SK-N-SH (cell line): ENCODE measurements at regions not wholly inside any gene's neighbourhood (a gene's known extent, or its start where the extent isn't known, plus 50 kb on each side); places are given as distances from the start of the nearest gene placed in this dataset.

Experiments used
- CTCF ChIA-PET: fragments of 300-600, 350-600 bp; formaldehyde crosslinking; extraction: SDS; loops from one replicate; lab custom pipeline; 2021; lab: Yijun Ruan, JAX
- POLR2A ChIA-PET: fragments of 350-600 bp; sonication (Branson Sonifier 250); formaldehyde crosslinking; extraction: SDS; loops from one replicate; lab custom pipeline; 2020; ENCODE audit warnings: antibody characterized with exemption, inconsistent platforms; lab: Yijun Ruan, JAX
- DNase-seq: peaks from one replicate; pipeline ENCODE4 v3.0.0; 2012
- H2AFZ ChIP-seq: fragments of 200-600 bp; sonication (generic); 2 replicates; pipeline ENCODE4 v1.8.1; 2016; ENCODE audit warnings: antibody characterized with exemption, mild to moderate bottlenecking, low read depth
- H3F3A ChIP-seq: fragments of 200-600 bp; sonication (generic); replicated peaks from 2 replicates; pipeline ENCODE3; 2016; ENCODE audit warnings: antibody characterized with exemption, mild to moderate bottlenecking; ENCODE audit not compliant: insufficient read depth
- H3K27ac ChIP-seq, 2 experiments: fragments of 200-500 bp in 1 of 2; fragments of 200-600 bp in 1 of 2; sonication (Bioruptor generic) in 1 of 2; sonication (generic), shearing (Covaris generic) in 1 of 2; 2 replicates each; pipeline versions ENCODE4 v1.5.1 to v1.6.1; 2014 to 2016; ENCODE audit warnings: low read depth in 2 of 2, inconsistent platforms in 1 of 2, low read length in 1 of 2, mild to moderate bottlenecking in 1 of 2, mixed read lengths in 1 of 2
- H3K27me3 ChIP-seq: fragments of 200-600 bp; sonication (generic), shearing (Covaris generic); 2 replicates; pipeline ENCODE4 v1.6.1; 2016; ENCODE audit warnings: mixed run types; ENCODE audit not compliant: insufficient read depth
- H3K36me3 ChIP-seq, 2 experiments: fragments of 200-500 bp in 1 of 2; fragments of 200-600 bp in 1 of 2; sonication (Bioruptor generic) in 1 of 2; sonication (generic) in 1 of 2; replicated peaks in 1 of 2; 2 replicates each; pipeline versions ENCODE3 to v1.5.1; 2014 to 2016; ENCODE audit warnings: low read length in 1 of 2, mild to moderate bottlenecking in 1 of 2; ENCODE audit not compliant: insufficient read depth in 2 of 2, control insufficient read depth in 1 of 2
- H3K4me1 ChIP-seq, 2 experiments: fragments of 200-500 bp in 1 of 2; fragments of 200-600 bp in 1 of 2; sonication (Bioruptor generic) in 1 of 2; sonication (generic), shearing (Covaris generic) in 1 of 2; 2 replicates each; pipeline versions ENCODE4 v1.5.1 to v1.6.1; 2014 to 2016; ENCODE audit warnings: low read depth in 1 of 2, low read length in 1 of 2, mixed run types in 1 of 2; ENCODE audit not compliant: insufficient read depth in 2 of 2, control insufficient read depth in 1 of 2
- H3K4me2 ChIP-seq: fragments of 200-600 bp; sonication (generic), shearing (Covaris generic); 2 replicates; pipeline ENCODE4 v1.6.1; 2017; ENCODE audit warnings: mixed run types
- H3K4me3 ChIP-seq, 2 experiments: fragments of 200-500 bp in 1 of 2; fragments of 200-600 bp in 1 of 2; sonication (Bioruptor generic) in 1 of 2; sonication (generic), shearing (Covaris generic) in 1 of 2; 2 replicates each; pipeline versions ENCODE4 v1.5.1 to v1.8.1; 2014 to 2016; ENCODE audit warnings: low read depth in 2 of 2, inconsistent platforms in 1 of 2, low read length in 1 of 2, mild to moderate bottlenecking in 1 of 2, mixed read lengths in 1 of 2, moderate library complexity in 1 of 2
- H3K79me2 ChIP-seq: fragments of 200-600 bp; sonication (generic); 2 replicates; pipeline ENCODE4 v1.8.1; 2017; ENCODE audit warnings: mild to moderate bottlenecking; ENCODE audit not compliant: insufficient read depth
- H3K9ac ChIP-seq: fragments of 200-600 bp; sonication (generic); 2 replicates; pipeline ENCODE4 v1.6.1; 2017; ENCODE audit warnings: mixed run types
- H3K9me2 ChIP-seq: fragments of 200-600 bp; sonication (generic); 2 replicates; pipeline ENCODE4 v1.6.1; 2017; ENCODE audit warnings: mixed run types
- H3K9me3 ChIP-seq: fragments of 200-600 bp; sonication (generic); 2 replicates; pipeline ENCODE4 v1.6.1; 2017; ENCODE audit warnings: mixed run types, mild to moderate bottlenecking, moderate library complexity
- H4K20me1 ChIP-seq: fragments of 200-600 bp; sonication (generic); 2 replicates; pipeline ENCODE4 v1.6.1; 2017; ENCODE audit warnings: mild to moderate bottlenecking, mixed run types; ENCODE audit not compliant: insufficient read depth
- CHD2 ChIP-seq: fragments of 150-350 bp; IDR thresholded peaks from 2 replicates; pipeline ENCODE4 v1.6.1; 2018; ENCODE audit warnings: low read length; ENCODE audit not compliant: partially characterized antibody
- ELF1 ChIP-seq: IDR thresholded peaks from 2 replicates; pipeline ENCODE4 v1.4.0; 2012
- EP300 ChIP-seq, 2 experiments: IDR thresholded peaks; 2 replicates each; pipeline versions ENCODE4 v1.4.0 to v1.6.1; 2012; ENCODE audit warnings: borderline replicate concordance in 1 of 2, low read depth in 1 of 2, low read length in 1 of 2
- EZH2phosphoT487 ChIP-seq: fragments of 200-600 bp; sonication (generic); IDR thresholded peaks from 2 replicates; pipeline ENCODE4 v1.6.1; 2017; ENCODE audit warnings: low read depth, mixed run types, mild to moderate bottlenecking, antibody characterized with exemption, moderate library complexity, borderline replicate concordance
- FOSL2 ChIP-seq: IDR thresholded peaks from 2 replicates; pipeline ENCODE4 v1.4.0; 2012; ENCODE audit warnings: low read depth, mild to moderate bottlenecking, moderate library complexity, borderline replicate concordance
- FOXJ3 ChIP-seq: sonication (generic); formaldehyde crosslinking; IDR thresholded peaks from 2 replicates; pipeline ENCODE4 v1.5.1; 2020; ENCODE audit warnings: mild to moderate bottlenecking, missing genetic modification reagents
- GABPA ChIP-seq: IDR thresholded peaks from 2 replicates; pipeline ENCODE4 v1.4.0; 2012; ENCODE audit warnings: low read depth, mild to moderate bottlenecking
- MAX ChIP-seq: IDR thresholded peaks from 2 replicates; pipeline ENCODE4 v1.4.0; 2012; ENCODE audit warnings: low read depth
- MEF2A ChIP-seq: IDR thresholded peaks from 2 replicates; pipeline ENCODE4 v1.4.0; 2012; ENCODE audit warnings: low read depth, borderline replicate concordance
- NFIC ChIP-seq: IDR thresholded peaks from 2 replicates; pipeline ENCODE4 v1.4.0; 2012; ENCODE audit warnings: borderline replicate concordance
- PBX3 ChIP-seq: IDR thresholded peaks from 2 replicates; pipeline ENCODE4; 2012
- RCOR1 ChIP-seq: fragments of 150-350 bp; IDR thresholded peaks from 2 replicates; pipeline ENCODE4 v1.6.1; 2017; ENCODE audit warnings: antibody characterized with exemption, low read length
- RFX5 ChIP-seq: IDR thresholded peaks from 2 replicates; pipeline ENCODE4 v1.6.1; 2012; ENCODE audit warnings: mild to moderate bottlenecking, improper control_type of control experiment, low read length
- RXRA ChIP-seq: IDR thresholded peaks from 2 replicates; pipeline ENCODE4 v1.4.0; 2012; ENCODE audit warnings: low read depth, mild to moderate bottlenecking, borderline replicate concordance
- TAF1 ChIP-seq: IDR thresholded peaks from 2 replicates; pipeline ENCODE4 v1.6.1; 2012; ENCODE audit warnings: low read depth, mild to moderate bottlenecking, low read length, moderate library complexity, borderline replicate concordance
- TCF12 ChIP-seq: IDR thresholded peaks from 2 replicates; pipeline ENCODE4 v1.4.0; 2012
- TEAD4 ChIP-seq: IDR thresholded peaks from 2 replicates; pipeline ENCODE4 v1.4.0; 2012; ENCODE audit warnings: mild to moderate bottlenecking, borderline replicate concordance; ENCODE audit not compliant: insufficient read depth
- YY1 ChIP-seq: IDR thresholded peaks from 2 replicates; pipeline ENCODE4 v1.4.0; 2012; ENCODE audit warnings: low read depth, mild to moderate bottlenecking
- WGBS: methylation state at CpG from one replicate; pipeline ENCODE4 v1.1.6; 2017; ENCODE audit warnings: low lambda C conversion rate; 5-methylcytosine and 5-hydroxymethylcytosine counted together
- TF ChIP-seq, protein P1 (sequence below): fragments of 150-350 bp; IDR thresholded peaks from 2 replicates; pipeline ENCODE4 v1.6.1; 2017; ENCODE audit warnings: antibody characterized with exemption, low read length, low read depth, borderline replicate concordance
- TF ChIP-seq, protein P2 (sequence below): IDR thresholded peaks from 2 replicates; pipeline ENCODE4 v1.4.0; 2012; ENCODE audit warnings: low read depth, borderline replicate concordance
- TF ChIP-seq, protein P3 (sequence below): fragments of 200-600 bp; sonication (generic); IDR thresholded peaks from 2 replicates; pipeline ENCODE4 v1.6.1; 2017; ENCODE audit warnings: antibody characterized with exemption, mild to moderate bottlenecking, moderate library complexity

DNA sequence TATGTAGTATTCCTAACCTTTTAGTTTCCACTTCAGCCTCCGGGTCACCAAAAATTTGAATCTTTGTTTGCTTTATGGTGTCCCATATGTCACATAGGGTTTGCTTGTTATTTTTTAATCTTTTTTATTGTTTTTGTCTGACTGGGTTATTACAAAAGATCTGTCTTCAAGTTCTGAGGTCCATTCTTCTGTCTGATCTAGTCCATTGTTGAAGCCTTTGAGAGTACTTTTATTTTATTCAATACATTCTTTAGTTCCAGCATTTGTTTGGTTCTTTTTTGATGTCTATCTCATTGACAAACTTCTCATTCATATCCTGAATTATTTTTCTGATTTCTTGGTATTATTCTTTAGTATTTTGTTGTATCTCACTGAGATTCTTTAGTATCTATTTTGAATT is 99.8 kb downstream of the GPR65 start:
- no peak overlapping the region for H2AFZ ChIP-seq
- H3K9ac ChIP-seq = no peak overlapping the region
- H3F3A ChIP-seq = no peaks in the 10 kb centered on the region
- H3K9me2 ChIP-seq = no peaks in the 10 kb centered on the region
- ChIA-PET CTCF (no interaction called here), POLR2A (no interaction called here)
- no peaks in the 10 kb centered on the region for H3K36me3 ChIP-seq
- no peak for DNase-seq
- H3K4me3 ChIP-seq = no peak overlapping the region
- no peak overlapping the region for H3K4me2 ChIP-seq
- H3K9me3 ChIP-seq = no peaks in the 10 kb centered on the region
- H3K79me2 ChIP-seq = no peaks in the 10 kb centered on the region
- 36% methylated on average over 1 of the region's 1 CpG for WGBS
- no peaks in the 10 kb centered on the region for H4K20me1 ChIP-seq
- H3K27me3 ChIP-seq = no peaks in the 10 kb centered on the region
- H3K27ac ChIP-seq = no peak overlapping the region
- H3K4me1 ChIP-seq = no peaks in the 10 kb centered on the region
- TF ChIP-seq RXRA (no peak), MAX (no peak), MEF2A (no peak), TEAD4 (no peak), EP300 (IDR thresholded peaks at IDR 0.05; ENCODE audit: borderline replicate concordance in 1 of 2, low read depth in 1 of 2, low read length in 1 of 2) (no peak), CHD2 (no peak), PBX3 (no peak), TCF12 (no peak)

- no peak overlapping the region for H3K9ac ChIP-seq
- POLR2A ChIA-PET = no interaction called here
- H3F3A ChIP-seq = no peaks in the 10 kb centered on the region
- no peaks in the 10 kb centered on the region for H3K9me3 ChIP-seq
- H3K27ac ChIP-seq = no peak overlapping the region
- no peaks in the 10 kb centered on the region for H3K36me3 ChIP-seq
- H2AFZ ChIP-seq = no peak overlapping the region
- no peaks in the 10 kb centered on the region for H3K27me3 ChIP-seq
- CTCF ChIA-PET = no interaction called here
- H3K4me3 ChIP-seq = no peak overlapping the region
- H3K79me2 ChIP-seq = no peaks in the 10 kb centered on the region
- H3K4me2 ChIP-seq = no peak overlapping the region
- no peaks in the 10 kb centered on the region for H3K4me1 ChIP-seq
- H3K9me2 ChIP-seq = no peaks in the 10 kb centered on the region
- TF ChIP-seq NFIC = no peak
- TF ChIP-seq GABPA = no peak
- no peak for TF ChIP-seq MEF2A
- TF ChIP-seq PBX3 = no peak
- TF ChIP-seq RXRA = no peak
- no peak for TF ChIP-seq RFX5
- no peak for TF ChIP-seq EZH2phosphoT487
- no peak for TF ChIP-seq FOXJ3 (CRISPR knock-in tag)
- TF ChIP-seq, protein P1, sequence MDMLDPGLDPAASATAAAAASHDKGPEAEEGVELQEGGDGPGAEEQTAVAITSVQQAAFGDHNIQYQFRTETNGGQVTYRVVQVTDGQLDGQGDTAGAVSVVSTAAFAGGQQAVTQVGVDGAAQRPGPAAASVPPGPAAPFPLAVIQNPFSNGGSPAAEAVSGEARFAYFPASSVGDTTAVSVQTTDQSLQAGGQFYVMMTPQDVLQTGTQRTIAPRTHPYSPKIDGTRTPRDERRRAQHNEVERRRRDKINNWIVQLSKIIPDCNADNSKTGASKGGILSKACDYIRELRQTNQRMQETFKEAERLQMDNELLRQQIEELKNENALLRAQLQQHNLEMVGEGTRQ = no peak
- no peak for TF ChIP-seq FOSL2
- no peak for TF ChIP-seq CHD2
- TF ChIP-seq, protein P2, sequence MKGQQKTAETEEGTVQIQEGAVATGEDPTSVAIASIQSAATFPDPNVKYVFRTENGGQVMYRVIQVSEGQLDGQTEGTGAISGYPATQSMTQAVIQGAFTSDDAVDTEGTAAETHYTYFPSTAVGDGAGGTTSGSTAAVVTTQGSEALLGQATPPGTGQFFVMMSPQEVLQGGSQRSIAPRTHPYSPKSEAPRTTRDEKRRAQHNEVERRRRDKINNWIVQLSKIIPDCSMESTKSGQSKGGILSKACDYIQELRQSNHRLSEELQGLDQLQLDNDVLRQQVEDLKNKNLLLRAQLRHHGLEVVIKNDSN = no peak
- no peak for TF ChIP-seq MAX
- TF ChIP-seq RCOR1 = no peak
- no peak for TF ChIP-seq YY1
- TF ChIP-seq EP300 (IDR thresholded peaks at IDR 0.05; ENCODE audit: borderline replicate concordance in 1 of 2, low read depth in 1 of 2, low read length in 1 of 2) = no peak
- TF ChIP-seq TAF1 = no peak
- TF ChIP-seq, protein P3, sequence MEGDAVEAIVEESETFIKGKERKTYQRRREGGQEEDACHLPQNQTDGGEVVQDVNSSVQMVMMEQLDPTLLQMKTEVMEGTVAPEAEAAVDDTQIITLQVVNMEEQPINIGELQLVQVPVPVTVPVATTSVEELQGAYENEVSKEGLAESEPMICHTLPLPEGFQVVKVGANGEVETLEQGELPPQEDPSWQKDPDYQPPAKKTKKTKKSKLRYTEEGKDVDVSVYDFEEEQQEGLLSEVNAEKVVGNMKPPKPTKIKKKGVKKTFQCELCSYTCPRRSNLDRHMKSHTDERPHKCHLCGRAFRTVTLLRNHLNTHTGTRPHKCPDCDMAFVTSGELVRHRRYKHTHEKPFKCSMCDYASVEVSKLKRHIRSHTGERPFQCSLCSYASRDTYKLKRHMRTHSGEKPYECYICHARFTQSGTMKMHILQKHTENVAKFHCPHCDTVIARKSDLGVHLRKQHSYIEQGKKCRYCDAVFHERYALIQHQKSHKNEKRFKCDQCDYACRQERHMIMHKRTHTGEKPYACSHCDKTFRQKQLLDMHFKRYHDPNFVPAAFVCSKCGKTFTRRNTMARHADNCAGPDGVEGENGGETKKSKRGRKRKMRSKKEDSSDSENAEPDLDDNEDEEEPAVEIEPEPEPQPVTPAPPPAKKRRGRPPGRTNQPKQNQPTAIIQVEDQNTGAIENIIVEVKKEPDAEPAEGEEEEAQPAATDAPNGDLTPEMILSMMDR = no peak
- no peak for TF ChIP-seq ELF1
- H4K20me1 ChIP-seq = no peaks in the 10 kb centered on the region
- 4% methylated on average over 4 of the region's 4 CpGs for WGBS
- DNase-seq = no peak
Measured at GRCh38 chr14:88106377-88106776, 101.4 kb downstream of the GPR65 start.
